Muscle layer of duodenum (tissue), 2 donors: ENCODE measurements at regions not wholly inside any gene's neighbourhood (a gene's known extent, or its start where the extent isn't known, plus 50 kb on each side); places are given as distances from the start of the nearest gene placed in this dataset.

ENCODE experiments used
- H3K27ac ChIP-seq: one replicate; pipeline ENCODE4 v1.7.0; 2013; ENCODE audit warnings: mild to moderate bottlenecking, low read length
- H3K27me3 ChIP-seq: one replicate; pipeline ENCODE4 v1.7.0; 2013; ENCODE audit warnings: low read depth, mild to moderate bottlenecking, control low read depth, low read length
- H3K36me3 ChIP-seq, 2 donors: one replicate each; pipeline ENCODE4 v1.7.0; 2013; ENCODE audit warnings: low read length in 2 of 2, control low read depth in 1 of 2, mild to moderate bottlenecking in 1 of 2; ENCODE audit not compliant: insufficient read depth in 2 of 2, control insufficient read depth in 1 of 2
- H3K4me1 ChIP-seq, 2 donors: one replicate each; pipeline ENCODE4 v1.7.0; 2013; ENCODE audit warnings: low read length in 2 of 2, mild to moderate bottlenecking in 2 of 2, control low read depth in 1 of 2, moderate library complexity in 1 of 2; ENCODE audit not compliant: insufficient read depth in 2 of 2, control insufficient read depth in 1 of 2
- H3K4me3 ChIP-seq, 2 donors: one replicate each; pipeline ENCODE4 v1.7.0; 2013; ENCODE audit warnings: low read length in 2 of 2, low read depth in 1 of 2, mild to moderate bottlenecking in 1 of 2
- H3K9me3 ChIP-seq, 2 donors: one replicate each; pipeline ENCODE4 v1.7.0; 2013; ENCODE audit warnings: low read length in 2 of 2, control low read depth in 1 of 2, mild to moderate bottlenecking in 1 of 2; ENCODE audit not compliant: control insufficient read depth in 1 of 2
- donor health status: healthy.

DNA sequence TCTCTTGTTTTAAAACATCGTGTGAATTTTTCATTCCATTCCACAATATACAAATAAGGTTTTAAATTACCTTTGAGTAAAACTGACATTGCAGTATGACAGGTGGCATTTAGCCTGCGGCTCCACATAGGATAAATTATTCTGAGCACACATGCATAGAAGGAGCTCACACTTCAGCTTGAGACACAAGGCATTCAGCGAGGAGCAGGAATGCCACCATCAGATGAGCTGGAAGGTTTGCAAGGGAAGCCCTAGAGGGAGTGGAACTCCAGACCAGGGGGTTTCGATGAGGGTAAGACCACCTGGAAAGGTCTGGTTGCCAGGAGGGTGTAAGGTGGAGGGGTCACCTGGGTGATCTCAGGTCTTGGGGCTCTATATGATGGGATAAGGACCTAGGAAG is 259.0 kb upstream of the ADRA1B start:
- H3K4me1 ChIP-seq: no peaks in the 10 kb centered on the region
- H3K9me3 ChIP-seq: no peaks in the 10 kb centered on the region
- H3K27ac ChIP-seq: no peak overlapping the region
- H3K27me3 ChIP-seq: no peaks in the 10 kb centered on the region
- H3K36me3 ChIP-seq: no peaks in the 10 kb centered on the region
- H3K4me3 ChIP-seq: no peak overlapping the region

DNA sequence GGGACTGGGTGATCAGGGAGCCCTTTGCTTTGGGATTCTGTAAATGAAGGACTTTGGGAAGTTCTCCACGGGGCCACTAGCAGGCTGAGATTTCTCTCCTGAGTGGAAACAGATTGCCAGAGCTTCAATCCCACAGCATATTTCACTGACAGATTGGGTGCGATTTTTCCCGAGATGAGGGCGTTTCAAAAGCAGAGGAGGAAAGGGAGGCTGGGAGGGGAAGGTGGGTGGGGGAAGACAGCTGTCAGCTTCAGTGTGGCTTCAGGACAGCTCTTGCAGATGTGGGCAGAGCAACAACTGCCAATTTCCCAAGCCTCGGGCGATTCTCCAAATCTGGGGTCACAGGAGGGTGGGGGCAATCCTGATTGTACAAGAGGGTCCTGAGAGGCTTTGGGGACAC is 258.5 kb upstream of the ADRA1B start:
- no peaks in the 10 kb centered on the region for H3K27me3 ChIP-seq
- no peak overlapping the region for H3K4me3 ChIP-seq
- no peaks in the 10 kb centered on the region for H3K9me3 ChIP-seq
- no peaks in the 10 kb centered on the region for H3K36me3 ChIP-seq
- H3K27ac ChIP-seq: no peak overlapping the region
- no peaks in the 10 kb centered on the region for H3K4me1 ChIP-seq

DNA sequence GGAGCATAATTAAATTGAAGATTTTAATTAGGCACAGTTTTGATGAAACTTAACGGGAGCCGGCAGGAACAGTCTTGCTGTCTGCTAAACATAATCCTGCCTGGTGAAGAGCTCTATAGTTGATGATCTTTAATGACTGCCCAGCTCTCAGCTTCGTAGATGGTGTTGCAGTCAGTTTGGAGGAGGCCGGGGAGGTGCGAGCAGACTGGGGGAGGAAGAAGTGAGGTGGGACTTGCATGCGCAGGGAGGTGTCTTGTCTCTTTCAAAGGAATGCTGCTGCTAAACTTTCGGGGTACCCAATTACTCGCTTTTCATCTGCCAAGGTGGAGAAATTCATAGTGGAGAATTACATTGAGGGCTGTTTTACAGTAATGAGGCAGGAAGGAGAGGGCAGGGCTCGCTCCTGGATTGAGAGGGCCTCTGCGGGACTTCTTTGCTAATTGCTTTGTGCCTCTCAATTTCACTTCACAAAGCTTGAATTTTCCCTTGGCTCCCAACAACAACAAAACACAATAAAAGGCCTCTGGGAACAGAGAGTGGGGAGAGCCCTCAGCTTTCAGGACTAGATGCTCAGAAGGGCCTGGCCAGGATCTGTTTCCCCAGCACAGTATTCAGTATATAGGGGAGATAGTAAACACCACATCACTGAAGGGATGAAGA is 257.9 kb upstream of the ADRA1B start:
- Histone ChIP-seq H3K4me1 (no peaks in the 10 kb centered on the region), H3K9me3 (no peaks in the 10 kb centered on the region), H3K27ac (no peak overlapping the region), H3K27me3 (no peaks in the 10 kb centered on the region), H3K4me3 (no peak overlapping the region), H3K36me3 (no peaks in the 10 kb centered on the region)

DNA sequence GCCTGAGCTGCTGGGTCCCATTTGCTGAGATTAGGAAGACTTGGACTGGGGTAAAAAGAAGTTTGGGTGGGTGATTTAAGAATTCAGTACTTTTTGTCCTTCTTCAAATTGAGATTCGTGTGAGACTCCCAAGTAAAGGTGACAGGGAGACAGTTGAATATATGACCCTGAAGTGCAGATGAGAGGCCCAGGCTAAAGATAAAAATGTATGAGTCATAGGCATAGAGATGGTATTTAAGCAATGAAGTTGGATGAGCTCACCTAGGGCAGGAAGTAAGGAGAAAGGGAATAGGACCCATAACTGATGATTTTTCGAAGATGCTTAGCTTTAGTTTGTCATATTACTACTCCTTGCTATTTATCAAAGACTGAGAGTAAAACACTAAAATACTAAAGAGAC is 255.9 kb upstream of the ADRA1B start:
- Histone ChIP-seq H3K27ac (no peak overlapping the region), H3K4me3 (no peak overlapping the region), H3K9me3 (no peaks in the 10 kb centered on the region), H3K27me3 (no peaks in the 10 kb centered on the region), H3K4me1 (no peaks in the 10 kb centered on the region), H3K36me3 (no peaks in the 10 kb centered on the region)

DNA sequence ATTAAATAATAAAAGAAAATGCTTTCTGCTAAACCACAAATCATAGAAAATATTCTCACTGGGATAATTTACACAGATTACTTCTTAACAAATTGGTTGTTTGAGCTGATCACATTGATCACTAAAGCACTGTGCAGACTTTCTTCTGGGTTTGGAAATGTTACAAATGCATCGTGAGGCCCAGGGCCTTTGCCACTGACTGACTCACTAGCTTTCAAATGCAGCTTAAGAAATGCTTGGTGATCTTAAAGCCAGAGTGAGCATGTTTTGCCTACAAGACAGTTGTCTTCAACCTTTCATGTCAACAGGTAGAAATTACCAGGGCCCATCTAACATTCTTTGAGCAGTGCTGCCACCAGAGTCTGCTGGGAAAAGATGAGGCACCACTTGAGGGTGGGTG is 252.3 kb upstream of the ADRA1B start:
- H3K4me1 ChIP-seq: no peaks in the 10 kb centered on the region
- H3K36me3 ChIP-seq: no peaks in the 10 kb centered on the region
- H3K27ac ChIP-seq: no peak overlapping the region
- no peaks in the 10 kb centered on the region for H3K9me3 ChIP-seq
- no peak overlapping the region for H3K4me3 ChIP-seq
- no peaks in the 10 kb centered on the region for H3K27me3 ChIP-seq

DNA sequence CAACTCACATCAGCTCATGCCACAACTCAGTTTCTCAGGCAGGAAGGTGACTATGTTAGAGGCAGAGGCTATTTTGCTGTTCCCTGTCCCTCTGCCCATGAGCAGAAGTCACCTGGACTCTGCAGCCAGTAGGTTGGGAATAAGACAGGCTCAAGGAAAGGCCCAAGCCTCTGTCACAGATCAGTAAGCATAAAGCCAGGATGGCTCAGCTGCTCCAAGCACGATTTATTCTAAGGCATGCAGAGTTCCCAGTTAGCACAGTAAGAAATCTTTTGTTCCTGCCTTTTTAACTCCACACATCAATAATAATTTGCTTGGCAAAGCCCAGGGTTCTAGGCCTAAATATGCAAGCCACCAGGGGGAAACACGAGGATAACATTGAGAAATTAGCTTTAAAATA is 249.0 kb upstream of the ADRA1B start:
- Histone ChIP-seq H3K27ac (no peak overlapping the region), H3K9me3 (no peaks in the 10 kb centered on the region), H3K4me3 (no peak overlapping the region), H3K4me1 (no peaks in the 10 kb centered on the region), H3K27me3 (no peaks in the 10 kb centered on the region), H3K36me3 (no peaks in the 10 kb centered on the region)

DNA sequence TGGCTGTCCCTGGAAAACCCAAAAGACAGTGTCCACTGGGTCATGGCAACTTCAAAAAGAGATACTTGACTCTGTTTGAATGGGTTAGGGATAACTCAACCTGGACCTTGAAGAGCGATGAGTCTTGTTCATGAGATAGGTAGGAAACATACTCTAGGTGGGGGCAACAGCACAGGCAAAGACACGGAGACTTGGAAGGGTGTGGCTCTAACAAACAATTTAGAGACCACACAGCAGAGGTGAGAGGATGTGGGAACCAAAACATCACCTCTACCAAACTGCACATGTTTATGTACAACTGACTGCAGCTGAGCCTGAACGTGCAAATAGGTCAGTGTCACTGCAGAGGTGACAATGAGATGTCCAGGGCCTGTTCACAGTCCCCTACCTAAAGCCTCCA is 247.7 kb upstream of the ADRA1B start:
- Histone ChIP-seq H3K36me3 (no peaks in the 10 kb centered on the region), H3K9me3 (peaks cover 0 to 3% of the 10 kb centered on the region in 2 donors), H3K27me3 (no peaks in the 10 kb centered on the region), H3K4me1 (no peaks in the 10 kb centered on the region), H3K27ac (no peak overlapping the region), H3K4me3 (no peak overlapping the region)

DNA sequence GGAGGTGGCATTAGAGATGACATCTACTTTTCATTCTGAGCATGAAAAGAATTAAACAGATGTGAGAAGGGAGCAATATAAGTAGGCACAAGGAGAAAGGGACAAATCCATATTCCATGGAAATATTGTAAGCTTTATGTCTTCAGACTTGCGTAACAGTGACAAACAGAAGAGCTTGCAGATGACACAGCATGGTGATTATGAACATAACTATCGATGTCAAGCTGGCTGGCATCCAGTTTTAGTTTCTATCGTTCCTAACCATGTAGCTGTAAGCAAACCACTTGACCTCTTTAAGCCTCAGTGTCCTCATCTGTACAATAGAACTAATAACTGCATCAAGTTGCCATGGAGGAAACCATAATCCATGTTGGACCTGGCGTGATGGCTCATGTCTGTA is 246.7 kb upstream of the ADRA1B start:
- Histone ChIP-seq H3K36me3 (no peaks in the 10 kb centered on the region), H3K4me3 (no peak overlapping the region), H3K27ac (no peak overlapping the region), H3K9me3 (peaks cover 0 to 7% of the 10 kb centered on the region in 2 donors), H3K27me3 (no peaks in the 10 kb centered on the region), H3K4me1 (no peaks in the 10 kb centered on the region)

DNA sequence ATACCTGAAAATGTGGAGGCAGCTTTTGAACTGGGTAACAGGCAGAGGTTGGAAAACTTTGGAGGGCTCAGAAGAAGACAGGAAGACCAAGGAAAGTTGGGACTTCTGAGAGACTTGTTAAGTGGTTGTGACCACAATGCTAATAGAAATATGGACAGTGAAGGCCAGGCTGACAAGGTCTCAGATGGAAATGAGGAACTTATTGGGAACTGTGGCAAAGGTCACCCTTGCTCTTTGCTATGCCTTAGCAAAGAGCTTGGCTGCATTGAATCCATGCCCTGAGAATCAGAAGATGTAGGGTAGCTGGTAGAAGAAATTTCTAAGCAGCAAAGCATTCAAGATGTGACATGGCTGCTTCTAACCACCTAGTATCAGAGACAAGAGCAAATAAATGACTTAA is 244.4 kb upstream of the ADRA1B start:
- H3K27ac ChIP-seq: no peak overlapping the region
- H3K27me3 ChIP-seq: no peaks in the 10 kb centered on the region
- peaks cover 0 to 7% of the 10 kb centered on the region in 2 donors for H3K9me3 ChIP-seq
- no peaks in the 10 kb centered on the region for H3K36me3 ChIP-seq
- H3K4me1 ChIP-seq: no peaks in the 10 kb centered on the region
- no peak overlapping the region for H3K4me3 ChIP-seq

DNA sequence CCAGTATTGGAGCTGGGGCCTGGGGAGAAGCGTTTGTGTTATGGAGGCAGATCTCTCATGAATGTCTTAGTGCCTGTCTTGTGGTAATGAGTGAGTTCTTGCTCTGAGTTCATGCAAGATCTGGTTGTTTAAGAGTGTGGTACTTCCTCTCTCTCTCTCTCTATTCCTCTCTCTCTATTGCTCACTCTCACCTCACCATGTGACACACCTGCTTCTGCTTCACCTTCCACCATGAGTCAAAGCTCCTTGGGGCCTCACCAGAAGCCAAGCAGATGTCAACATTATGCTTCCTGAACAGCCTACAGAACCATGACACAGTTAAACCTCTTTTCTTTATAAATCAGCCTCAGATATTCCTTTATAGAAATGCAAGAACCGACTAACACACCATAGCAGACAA is 242.7 kb upstream of the ADRA1B start:
- no peak overlapping the region for H3K4me3 ChIP-seq
- no peaks in the 10 kb centered on the region for H3K27me3 ChIP-seq
- no peaks in the 10 kb centered on the region for H3K4me1 ChIP-seq
- no peak overlapping the region for H3K27ac ChIP-seq
- no peaks in the 10 kb centered on the region for H3K36me3 ChIP-seq
- H3K9me3 ChIP-seq: peaks cover 0 to 7% of the 10 kb centered on the region in 2 donors

DNA sequence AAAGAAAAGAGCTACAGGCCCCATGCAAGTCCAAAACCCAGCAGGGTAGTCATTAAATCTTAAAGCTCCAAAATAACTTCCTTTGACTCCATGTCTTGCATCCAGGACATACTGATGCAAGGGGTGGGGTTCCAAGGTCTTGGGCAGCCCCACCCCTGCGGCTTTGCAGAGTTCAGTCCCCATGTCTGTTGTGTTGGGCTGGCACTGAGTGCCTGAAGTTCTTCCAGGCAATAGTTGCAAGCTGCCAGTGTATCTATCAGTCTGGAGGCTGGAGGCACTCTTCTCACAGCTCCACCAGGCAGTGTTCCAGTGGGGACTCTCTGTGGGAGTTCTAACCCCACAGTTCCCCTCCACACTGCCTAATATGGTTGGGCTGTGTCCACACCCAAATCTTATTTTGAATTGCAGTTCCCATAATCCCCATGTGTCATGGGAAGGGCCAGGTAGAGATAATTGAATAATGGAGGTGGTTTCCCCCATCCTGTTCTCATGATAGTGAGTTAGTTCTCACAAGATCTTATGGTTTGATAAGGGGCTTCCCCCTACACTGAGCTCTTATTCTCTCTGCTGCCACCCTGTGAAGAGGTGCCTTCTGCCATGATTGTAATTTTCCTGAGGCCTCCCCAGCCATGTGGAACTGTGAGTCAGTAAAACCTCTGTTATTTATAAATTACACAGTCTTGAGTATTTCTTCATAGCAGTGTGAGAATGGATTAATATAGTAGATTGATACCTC is 237.5 kb upstream of the ADRA1B start:
- no peak overlapping the region for H3K27ac ChIP-seq
- H3K4me3 ChIP-seq: no peak overlapping the region
- H3K27me3 ChIP-seq: no peaks in the 10 kb centered on the region
- H3K9me3 ChIP-seq: peaks cover 0 to 23% of the 10 kb centered on the region in 2 donors
- no peaks in the 10 kb centered on the region for H3K36me3 ChIP-seq
- no peaks in the 10 kb centered on the region for H3K4me1 ChIP-seq

DNA sequence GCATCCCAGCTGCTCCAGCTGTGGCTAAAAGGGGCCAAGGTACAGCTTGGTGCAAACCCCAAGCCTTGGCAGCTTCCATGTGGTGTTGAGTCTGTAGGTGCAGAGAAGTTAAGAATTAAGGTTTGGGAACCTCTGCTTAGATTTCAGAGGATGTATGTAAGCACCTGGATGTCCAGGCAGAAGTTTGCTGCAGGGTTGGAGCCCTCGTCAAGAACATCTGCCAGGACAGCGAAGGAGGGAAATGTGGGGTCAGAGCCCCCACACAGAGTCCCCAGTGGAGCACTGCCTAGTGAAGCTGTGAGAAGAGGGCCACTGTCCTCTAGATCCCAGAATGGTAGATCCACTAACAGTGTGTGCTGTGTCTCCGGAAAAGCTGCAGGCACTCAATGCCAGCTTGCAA is 236.2 kb upstream of the ADRA1B start:
- H3K9me3 ChIP-seq: peaks cover 0 to 21% of the 10 kb centered on the region in 2 donors
- H3K4me3 ChIP-seq: no peak overlapping the region
- no peaks in the 10 kb centered on the region for H3K27me3 ChIP-seq
- H3K4me1 ChIP-seq: no peaks in the 10 kb centered on the region
- no peaks in the 10 kb centered on the region for H3K36me3 ChIP-seq
- no peak overlapping the region for H3K27ac ChIP-seq
